Erythroblast (primary cell): ENCODE measurements at regions not wholly inside any gene's neighbourhood (a gene's known extent, or its start where the extent isn't known, plus 50 kb on each side); places are given as distances from the start of the nearest gene placed in this dataset.
"Not testable (repeated sequence)": the region's sequence is repeated elsewhere in the genome, so short reads cannot be mapped to it uniquely, and the experiment has no call there.

Experiments
- DNase-seq, 2 experiments: peaks; one replicate each; lab custom pipeline; 2025; lab: John Stamatoyannopoulos, UW
- GATA1 ChIP-seq: IDR thresholded peaks from 2 replicates; pipeline ENCODE4 v1.6.1; 2011; ENCODE audit warnings: low read depth, mild to moderate bottlenecking, control low read depth, low read length, moderate library complexity
- POLR2A ChIP-seq: IDR thresholded peaks from 2 replicates; pipeline ENCODE4 v1.6.1; 2011; ENCODE audit warnings: mild to moderate bottlenecking, low read length

GRCh38 chr5:67723873-67724272, 491.7 kb upstream of the PIK3R1 start:
- TF ChIP-seq GATA1 (no peak), POLR2A (no peak)
- no peak for DNase-seq

DNA sequence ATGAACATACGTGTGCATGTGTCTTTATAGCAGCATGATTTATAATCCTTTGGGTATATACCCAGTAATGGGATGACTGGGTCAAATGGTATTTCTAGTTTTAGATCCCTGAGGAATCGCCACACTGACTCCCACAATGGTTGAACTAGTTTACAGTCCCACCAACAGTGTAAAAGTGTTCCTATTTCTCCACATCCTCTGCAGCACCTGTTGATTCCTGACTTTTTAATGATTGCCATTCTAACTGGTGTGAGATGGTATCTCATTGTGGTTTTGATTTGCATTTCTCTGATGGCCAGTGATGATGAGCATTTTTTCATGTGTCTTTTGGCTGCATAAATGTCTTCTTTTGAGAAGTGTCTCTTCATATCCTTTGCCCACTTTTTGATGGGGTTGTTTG, 493.0 kb upstream of the PIK3R1 start:
- DNase-seq = not testable (repeated sequence)

- DNase-seq = no peak
- no peak for TF ChIP-seq POLR2A
- TF ChIP-seq GATA1 = no peak
These were observed 495.3 kb upstream of the PIK3R1 start for GRCh38 chr5:67720162-67720772.

GRCh38 chr5:67702008-67702407, 505.4 kb upstream of the CD180 start:
- DNase-seq = no peak
- TF ChIP-seq GATA1 = no peak
- TF ChIP-seq POLR2A = no peak

GRCh38 chr5:67699560-67699959, 503.0 kb upstream of the CD180 start:
- no peak for TF ChIP-seq POLR2A
- no peak for TF ChIP-seq GATA1
- no peak for DNase-seq

DNA sequence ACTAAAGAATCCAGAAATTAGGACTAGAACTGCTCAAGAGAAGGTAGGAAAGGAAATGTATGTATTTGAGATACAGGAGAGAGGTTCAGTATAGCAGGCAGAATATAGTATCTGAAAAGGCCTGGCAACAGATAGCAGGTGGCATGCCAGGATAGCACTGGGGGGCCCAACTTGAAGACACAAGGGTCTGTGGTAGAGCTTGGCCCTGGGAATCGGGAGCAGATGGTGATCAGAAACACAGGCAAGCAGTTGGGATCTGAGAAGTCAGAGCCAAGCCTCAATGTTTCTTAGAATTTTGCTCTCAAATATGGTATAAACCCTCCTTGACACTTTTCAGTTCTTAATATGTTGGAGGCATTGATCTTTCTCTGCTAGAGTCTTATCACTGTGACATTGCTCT, 499.8 kb upstream of the CD180 start:
- TF ChIP-seq GATA1 = no peak
- no peak for TF ChIP-seq POLR2A
- no peak for DNase-seq

DNA sequence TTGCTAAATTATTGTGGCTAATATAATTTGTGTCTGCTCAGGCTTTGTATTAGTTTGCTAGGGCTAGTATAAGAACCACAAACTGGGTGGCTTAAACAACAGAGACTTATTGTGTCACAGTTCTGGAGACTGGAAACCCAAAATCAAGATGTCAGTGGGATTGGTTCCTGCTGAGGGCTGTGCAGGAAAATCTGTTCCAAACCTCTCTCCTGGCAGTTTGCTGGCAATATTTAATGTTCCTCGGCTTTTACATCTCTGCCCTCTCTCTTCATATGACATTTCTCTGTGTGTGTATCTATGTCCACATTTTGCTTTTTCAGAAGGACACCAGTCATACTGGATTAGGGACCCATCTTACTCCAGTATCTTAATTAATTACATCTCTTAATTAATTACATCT, 498.8 kb upstream of the CD180 start:
- TF ChIP-seq POLR2A (no peak), GATA1 (no peak)
- no peak for DNase-seq

GRCh38 chr5:67694810-67695191, 498.2 kb upstream of the CD180 start:
- no peak for DNase-seq
- TF ChIP-seq POLR2A (no peak), GATA1 (no peak)

DNA sequence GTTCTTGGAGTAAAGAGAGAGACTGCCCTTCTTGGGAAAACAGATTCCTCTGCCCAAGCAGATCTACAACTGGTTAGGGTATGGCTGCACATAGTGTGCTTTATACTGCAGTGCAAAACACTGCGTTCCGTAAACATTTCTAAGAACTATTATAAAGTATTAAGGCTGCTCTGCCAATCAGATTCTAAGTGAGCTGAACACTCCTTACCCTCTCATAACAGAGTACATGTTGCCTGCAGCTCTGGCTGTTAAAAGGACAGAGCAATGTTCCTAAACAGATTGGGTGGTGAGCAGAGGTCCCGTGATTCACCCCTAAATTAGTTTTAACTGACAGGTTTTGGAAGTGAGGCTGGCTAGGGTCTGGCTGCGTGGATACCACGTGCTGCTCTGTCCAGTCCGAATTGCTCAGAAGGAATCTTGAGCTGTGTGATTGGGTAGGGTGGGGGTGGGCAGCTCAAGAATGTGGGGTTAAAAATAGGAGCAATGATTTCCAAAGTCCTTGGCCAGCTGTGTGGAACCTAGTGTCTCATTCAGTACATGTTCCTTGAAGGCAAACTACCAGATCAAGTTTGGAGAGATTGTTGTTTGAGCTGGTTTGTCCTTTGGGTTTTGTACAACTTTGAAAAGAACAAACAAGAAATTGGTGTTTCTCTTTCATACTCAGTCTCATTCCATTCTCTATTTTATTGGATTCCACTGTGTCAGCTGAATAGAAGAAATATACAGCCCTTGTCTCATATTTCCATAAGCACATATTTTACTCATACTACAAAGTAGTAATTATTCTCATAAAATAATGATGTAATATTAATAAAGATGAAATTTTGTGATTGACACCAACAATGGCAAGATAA, 497.6 kb upstream of the CD180 start:
- no peak for TF ChIP-seq POLR2A
- DNase-seq = no peak

DNA sequence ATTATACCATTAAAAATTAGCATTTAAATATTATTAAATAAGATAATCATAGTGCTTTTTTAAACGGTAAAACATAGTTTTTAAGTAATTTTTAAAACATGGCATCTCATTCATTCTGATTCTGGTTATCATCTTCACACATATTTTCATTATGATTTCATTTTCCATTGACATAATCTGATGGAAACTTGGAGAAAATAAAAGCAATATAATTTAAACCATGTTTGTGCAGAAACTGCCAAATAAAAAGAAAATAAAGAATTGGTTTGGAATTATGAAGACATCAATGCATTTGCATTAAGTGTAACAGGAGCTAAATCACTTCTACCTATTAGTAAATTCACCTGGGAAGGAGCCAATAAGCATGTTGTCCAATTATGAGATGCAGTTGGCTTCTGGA, 490.1 kb upstream of the CD180 start:
- DNase-seq = no peak
- TF ChIP-seq GATA1 = no peak
- no peak for TF ChIP-seq POLR2A

GRCh38 chr5:67681703-67682102, 485.1 kb upstream of the CD180 start:
- TF ChIP-seq POLR2A = no peak
- no peak for TF ChIP-seq GATA1
- DNase-seq = no peak

DNA sequence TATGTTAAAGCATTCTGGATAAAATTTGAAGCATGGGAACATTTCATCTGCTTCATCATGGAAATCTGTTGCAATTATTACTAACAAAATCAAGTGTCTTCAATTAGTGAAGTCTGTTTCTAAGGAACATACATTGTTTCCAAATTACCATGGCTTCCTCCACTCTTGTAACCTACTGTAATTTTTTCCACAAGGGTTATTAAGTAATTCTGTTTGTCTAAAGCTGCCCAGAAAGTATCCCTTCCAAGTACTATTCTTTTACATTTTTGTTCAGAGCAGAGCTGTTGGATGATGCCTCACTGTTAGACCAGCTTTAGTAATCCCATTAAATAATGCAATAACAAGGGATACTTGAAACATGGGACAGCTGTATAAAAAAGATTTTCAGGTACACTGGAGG, 483.5 kb upstream of the CD180 start:
- no peak for DNase-seq
- TF ChIP-seq POLR2A (no peak), GATA1 (no peak)

DNA sequence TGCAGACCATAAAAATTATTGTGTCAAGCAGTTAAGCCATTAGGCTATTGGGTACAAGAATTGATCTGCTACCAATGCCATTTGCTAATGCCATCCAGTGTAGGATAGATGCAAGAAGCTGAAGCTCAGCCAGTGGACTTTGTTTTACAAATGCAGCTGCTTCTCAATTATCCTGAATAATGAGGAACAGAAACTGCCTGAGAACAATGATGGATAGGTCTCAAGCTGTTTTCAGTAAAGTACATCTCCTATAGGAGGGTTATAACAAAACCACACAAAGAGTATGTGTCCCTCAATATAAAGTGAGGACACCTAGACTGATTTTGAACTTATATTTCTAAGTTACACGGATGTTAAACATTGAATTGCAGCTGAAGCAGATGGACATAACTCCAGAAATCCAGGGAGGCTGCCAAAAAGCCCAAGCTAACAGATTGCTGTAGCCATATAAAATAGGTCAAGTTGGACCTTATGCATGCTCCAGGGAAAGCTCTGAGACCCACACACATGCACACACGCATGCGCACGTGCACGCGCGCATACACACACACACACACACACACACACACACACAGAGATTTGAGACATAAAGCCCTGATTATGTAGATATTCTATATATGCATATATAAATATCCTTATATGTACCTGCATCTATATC, 482.7 kb upstream of the CD180 start:
- no peak for DNase-seq
- TF ChIP-seq GATA1 (no peak), POLR2A (no peak)

GRCh38 chr5:67678594-67678993, 482.0 kb upstream of the CD180 start:
- TF ChIP-seq GATA1 (no peak), POLR2A (no peak)
- no peak for DNase-seq
